GM13976 (cell line): ENCODE measurements at regions not wholly inside any gene's neighbourhood (a gene's known extent, or its start where the extent isn't known, plus 50 kb on each side); places are given as distances from the start of the nearest gene placed in this dataset.

Experiments used
- DNase-seq: peaks from one replicate; pipeline ENCODE4 v3.0.0; 2012; ENCODE audit warnings: low spot score
- in situ Hi-C: fragments of 300-500 bp; cut with MboI; formaldehyde crosslinking; loops from one replicate; pipeline ENCODE4 v1.12.0; 2022; ENCODE audit warnings: low sequenced_read_pairs, mixed read lengths, inconsistent platforms; ENCODE audit not compliant: unreplicated experiment
- TF ChIP-seq, protein P1 (sequence below): IDR thresholded peaks from 2 replicates; pipeline ENCODE4 v1.5.1; 2012; ENCODE audit warnings: borderline replicate concordance, mild to moderate bottlenecking; ENCODE audit not compliant: insufficient read depth; ENCODE audit errors: extremely low read depth, missing control alignments, control extremely low read depth

DNA sequence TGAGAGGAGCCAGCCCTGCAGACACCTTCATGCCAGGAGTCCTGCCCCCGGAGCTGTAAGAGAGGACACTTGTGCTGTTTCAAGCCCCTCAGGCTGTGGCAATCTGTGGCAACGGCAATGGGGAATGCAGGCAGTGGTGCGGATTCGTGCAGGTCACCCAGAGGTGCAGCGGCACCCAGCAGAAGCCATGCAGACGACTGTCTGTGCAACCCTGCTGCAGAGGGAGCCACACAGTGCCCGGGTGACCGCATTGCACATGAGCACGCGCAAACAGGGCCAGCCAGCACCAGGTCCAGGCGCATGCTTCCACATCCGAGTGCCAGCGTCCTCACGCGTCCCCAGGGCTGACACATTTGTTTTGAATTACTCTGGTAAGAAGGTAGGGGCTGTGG is 84.8 kb upstream of the GPC1 start:
- in situ Hi-C loops: no loop called here
- no peak for DNase-seq
- TF ChIP-seq, protein P1, sequence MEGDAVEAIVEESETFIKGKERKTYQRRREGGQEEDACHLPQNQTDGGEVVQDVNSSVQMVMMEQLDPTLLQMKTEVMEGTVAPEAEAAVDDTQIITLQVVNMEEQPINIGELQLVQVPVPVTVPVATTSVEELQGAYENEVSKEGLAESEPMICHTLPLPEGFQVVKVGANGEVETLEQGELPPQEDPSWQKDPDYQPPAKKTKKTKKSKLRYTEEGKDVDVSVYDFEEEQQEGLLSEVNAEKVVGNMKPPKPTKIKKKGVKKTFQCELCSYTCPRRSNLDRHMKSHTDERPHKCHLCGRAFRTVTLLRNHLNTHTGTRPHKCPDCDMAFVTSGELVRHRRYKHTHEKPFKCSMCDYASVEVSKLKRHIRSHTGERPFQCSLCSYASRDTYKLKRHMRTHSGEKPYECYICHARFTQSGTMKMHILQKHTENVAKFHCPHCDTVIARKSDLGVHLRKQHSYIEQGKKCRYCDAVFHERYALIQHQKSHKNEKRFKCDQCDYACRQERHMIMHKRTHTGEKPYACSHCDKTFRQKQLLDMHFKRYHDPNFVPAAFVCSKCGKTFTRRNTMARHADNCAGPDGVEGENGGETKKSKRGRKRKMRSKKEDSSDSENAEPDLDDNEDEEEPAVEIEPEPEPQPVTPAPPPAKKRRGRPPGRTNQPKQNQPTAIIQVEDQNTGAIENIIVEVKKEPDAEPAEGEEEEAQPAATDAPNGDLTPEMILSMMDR: no peak

DNA sequence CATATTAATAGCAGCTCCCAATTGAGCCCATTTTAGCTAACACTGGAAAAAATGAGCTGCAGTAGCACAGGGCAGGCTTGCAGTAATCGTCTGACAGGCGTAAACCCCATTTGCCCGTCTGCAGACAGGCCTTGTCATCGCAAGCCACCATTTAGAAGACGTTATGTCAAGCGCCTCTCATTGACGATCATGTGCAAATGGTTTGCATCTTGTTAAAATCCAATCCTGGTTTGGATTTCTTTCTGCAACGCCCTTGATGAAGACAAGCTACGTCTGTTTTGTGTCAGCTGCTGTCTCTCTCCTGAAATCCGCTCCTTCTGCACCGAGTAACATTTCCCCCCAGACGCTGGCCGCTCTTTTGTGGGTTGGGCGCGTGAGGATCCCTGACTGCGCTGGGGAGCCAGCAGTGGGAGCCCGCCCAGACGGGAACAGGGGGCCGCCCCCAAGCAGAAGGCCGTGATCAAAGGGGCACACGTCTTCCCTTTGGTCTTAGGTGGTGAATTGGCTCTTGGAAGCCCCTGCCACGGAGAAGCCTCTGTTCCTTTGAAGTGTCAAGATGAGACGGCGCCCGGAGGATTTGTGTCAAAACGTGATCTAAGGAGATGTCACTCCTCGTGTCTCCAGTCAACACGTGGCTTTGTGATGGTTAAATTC is 84.2 kb upstream of the GPC1 start:
- TF ChIP-seq, protein P1: no peak
- no peak for DNase-seq
- in situ Hi-C loops: no loop called here

DNA sequence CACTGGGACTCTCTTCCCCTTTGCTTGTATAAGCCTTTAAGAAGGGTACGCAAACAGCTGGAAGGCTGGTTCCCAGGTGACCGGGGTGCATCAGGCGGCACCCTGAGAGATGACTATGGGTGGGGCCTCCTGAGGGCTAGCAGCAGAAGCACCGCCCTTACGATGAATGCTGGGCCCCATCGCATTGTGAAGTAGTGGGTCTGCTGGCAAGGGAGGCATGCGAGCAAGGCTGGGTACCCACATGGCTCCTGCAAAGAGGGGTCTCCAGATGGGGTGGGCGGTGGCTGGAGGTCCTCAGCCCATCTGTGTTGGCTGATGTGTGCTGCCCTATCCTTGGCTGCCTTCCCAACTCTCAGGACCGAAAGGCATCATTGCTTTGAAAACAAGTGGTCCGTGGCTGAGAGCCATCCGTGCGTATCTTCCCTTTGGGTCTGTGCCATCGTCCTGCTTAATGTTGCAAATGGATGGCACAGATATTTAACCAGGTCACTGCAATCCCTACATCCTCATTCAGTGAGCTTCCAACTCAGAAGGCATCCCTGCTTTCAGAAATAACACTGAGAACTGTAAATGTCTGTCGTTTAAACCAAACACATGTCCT is 83.5 kb upstream of the GPC1 start:
- in situ Hi-C loops: no loop called here
- TF ChIP-seq, protein P1: no peak
- DNase-seq: no peak

DNA sequence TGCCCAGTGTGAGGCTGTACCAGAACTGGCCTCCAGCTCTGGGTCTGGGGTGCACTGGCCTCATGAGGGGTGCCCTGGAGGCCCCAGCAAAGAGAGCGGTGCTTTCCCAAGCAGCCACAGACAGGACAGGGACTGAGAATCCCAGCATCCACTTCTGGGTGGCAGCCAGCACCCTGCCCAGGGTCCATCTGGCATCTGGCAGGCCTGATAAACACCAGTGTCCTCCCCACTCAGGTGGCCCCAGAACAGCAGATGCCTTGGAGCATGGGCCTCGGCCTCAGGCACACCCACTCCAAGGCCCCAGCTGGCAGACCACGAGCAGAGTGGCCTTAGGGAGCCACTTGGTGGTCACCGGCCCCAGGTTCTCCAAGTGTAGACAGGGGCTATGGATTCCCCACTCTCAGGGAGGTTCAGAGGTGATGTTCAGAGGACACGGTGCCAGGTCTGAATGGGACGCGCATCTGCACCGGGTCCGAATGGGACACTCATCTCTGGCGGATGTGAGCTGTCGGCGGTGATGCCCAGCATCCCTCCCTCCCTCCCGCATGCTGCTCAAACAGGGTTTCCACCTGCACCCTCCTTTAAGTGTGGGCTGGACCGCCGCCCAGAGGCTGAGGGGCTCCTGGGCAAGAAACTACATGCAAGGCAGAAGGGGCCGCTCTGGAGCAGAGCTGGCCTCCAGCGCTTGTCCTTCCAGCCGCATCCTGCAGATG is 82.2 kb upstream of the GPC1 start:
- in situ Hi-C loops: no loop called here
- TF ChIP-seq, protein P1: no peak
- no peak for DNase-seq

DNA sequence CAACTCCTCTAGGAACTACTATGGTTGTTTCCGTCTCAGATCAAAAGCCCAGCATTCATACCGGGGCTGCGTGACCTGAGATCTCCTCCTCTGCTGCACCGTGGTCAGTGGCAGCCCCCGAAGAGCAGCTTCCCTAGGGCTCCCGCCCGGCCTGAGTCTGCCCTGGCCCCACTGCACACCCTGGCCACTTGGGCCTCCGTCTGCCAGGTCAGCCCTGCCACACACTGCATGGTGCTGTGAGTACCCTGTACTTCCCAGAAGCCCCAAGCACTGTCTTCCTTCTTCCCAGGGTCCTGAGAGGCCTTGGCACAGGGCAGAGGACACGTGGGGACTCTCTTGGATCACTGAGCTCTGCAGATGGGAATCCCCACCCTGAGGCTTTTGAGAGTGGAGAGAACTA is 81.5 kb upstream of the GPC1 start:
- no peak for DNase-seq
- TF ChIP-seq, protein P1: no peak
- in situ Hi-C loops: no loop called here

DNA sequence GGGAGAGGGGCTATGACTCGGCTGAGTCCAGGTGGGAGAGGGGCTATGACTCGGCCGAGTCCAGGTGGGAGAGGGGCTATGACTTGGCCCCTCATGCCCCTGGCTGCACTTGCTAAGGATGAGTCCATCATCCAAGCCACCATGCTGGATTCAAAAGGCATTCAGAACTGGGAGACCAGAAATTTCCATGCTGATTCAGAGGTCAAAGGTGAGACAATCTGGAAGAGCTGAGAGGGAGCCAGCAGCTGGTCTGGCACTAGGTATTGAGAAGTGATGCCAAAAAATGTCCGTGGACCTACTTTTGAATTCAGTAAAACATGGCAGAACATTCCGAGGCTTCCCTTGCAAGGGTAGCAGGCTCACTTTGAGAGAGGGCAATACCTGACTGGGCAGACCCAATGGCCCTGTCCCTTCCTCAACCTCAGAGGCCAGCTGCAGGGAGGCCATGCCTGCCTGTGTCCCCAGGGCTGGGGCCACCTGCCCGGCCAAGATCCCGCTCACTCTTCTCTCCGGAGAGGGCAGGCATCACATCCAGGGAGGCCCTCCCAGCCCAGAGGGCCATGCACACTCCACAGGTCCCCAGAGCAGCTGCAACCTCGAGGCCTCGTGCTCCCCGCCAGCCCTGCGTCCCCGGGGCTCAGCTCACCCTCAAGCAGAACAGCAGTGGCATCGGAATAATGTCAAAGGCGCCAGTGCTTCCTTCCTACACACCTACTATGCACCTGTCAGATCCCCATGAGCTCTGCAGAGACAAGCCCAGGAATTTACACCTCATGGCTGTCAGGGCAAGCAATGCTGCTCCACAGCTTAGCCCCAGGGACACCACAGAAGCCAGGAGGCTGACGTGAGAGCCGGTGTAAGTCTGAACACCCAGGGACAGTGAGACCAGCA is 80.2 kb upstream of the GPC1 start:
- in situ Hi-C loops: no loop called here
- TF ChIP-seq, protein P1: no peak
- DNase-seq: no peak
